ENCODE measurements at regions not wholly inside any gene's neighbourhood (a gene's known extent, or its start where the extent isn't known, plus 50 kb on each side); places are given as distances from the start of the nearest gene placed in this dataset.

GRCh38 chr14:101411779-101412178, 149.5 kb upstream of the DIO3 start:
- Mint-ChIP-seq H3K36me3 (ENCODE audit: low read depth) (no peaks in the 10 kb centered on the region; the same call in 2 of the 3 replicates), H3K9me3 (no peaks in the 10 kb centered on the region), H3K27me3 (ENCODE audit: insufficient read depth, low read depth, poor library complexity) (peaks cover 6% of the 10 kb centered on the region), H3K4me1 (peaks cover 8% of the 10 kb centered on the region), H3K27ac (no peak overlapping the region), H3K4me3 (no peak overlapping the region)
- Histone ChIP-seq H3K9me2 (ENCODE audit: insufficient read depth) (no peaks in the 10 kb centered on the region), H3K36me3 (ENCODE audit: insufficient read depth) (no peaks in the 10 kb centered on the region), H3K27ac (ENCODE audit: low read depth) (no peak overlapping the region), H2AFZ (no peak overlapping the region), H4K20me1 (replicated peaks; ENCODE audit: insufficient read depth) (no peaks in the 10 kb centered on the region), H3K4me3 (no peak overlapping the region), H3F3A (replicated peaks; ENCODE audit: low read depth) (no peaks in the 10 kb centered on the region), H3K4me1 (ENCODE audit: insufficient read depth) (no peaks in the 10 kb centered on the region), H3K79me2 (replicated peaks; ENCODE audit: insufficient read depth) (no peaks in the 10 kb centered on the region), H3K27me3 (ENCODE audit: insufficient read depth) (no peaks in the 10 kb centered on the region), H3K4me2 (no peak overlapping the region)
- ATAC-seq = no peak
- no peak for DNase-seq (ENCODE audit: low spot score)
- no peak for TF ChIP-seq STAT1 (IDR thresholded peaks at IDR 0.05; ENCODE audit: unreplicated experiment)
- no peak for TF ChIP-seq CTCF (conservative IDR thresholded peaks at IDR 0.05; ENCODE audit: low read depth in 2 of 2)

GRCh38 chr14:101412739-101413138, 148.6 kb upstream of the DIO3 start:
- peaks cover 8% of the 10 kb centered on the region for H3K4me1 Mint-ChIP-seq
- H3K27ac ChIP-seq (ENCODE audit: low read depth) = no peak overlapping the region
- no peaks in the 10 kb centered on the region for H3K4me1 ChIP-seq (ENCODE audit: insufficient read depth)
- no peaks in the 10 kb centered on the region for H3K36me3 ChIP-seq (ENCODE audit: insufficient read depth)
- H3K27me3 ChIP-seq (ENCODE audit: insufficient read depth) = no peaks in the 10 kb centered on the region
- no peaks in the 10 kb centered on the region for H4K20me1 ChIP-seq (replicated peaks; ENCODE audit: insufficient read depth)
- TF ChIP-seq EZH2phosphoT487 (IDR thresholded peaks at IDR 0.05; ENCODE audit: unreplicated experiment) (no peak), CREB1 (CRISPR knock-in tag; IDR thresholded peaks at IDR 0.05; ENCODE audit: low read depth) (no peak), ETS1 (IDR thresholded peaks at IDR 0.05) (no peak), CTCF (conservative IDR thresholded peaks at IDR 0.05; ENCODE audit: low read depth in 2 of 2) (no peak), ZNF331 (CRISPR knock-in tag; IDR thresholded peaks at IDR 0.05; ENCODE audit: low read depth) (no peak), ZNF114 (CRISPR knock-in tag; IDR thresholded peaks at IDR 0.05) (no peak), STAT1 (IDR thresholded peaks at IDR 0.05; ENCODE audit: unreplicated experiment) (no peak), REST (IDR thresholded peaks at IDR 0.05; ENCODE audit: unreplicated experiment) (no peak)
- no peaks in the 10 kb centered on the region for H3K79me2 ChIP-seq (replicated peaks; ENCODE audit: insufficient read depth)
- no peaks in the 10 kb centered on the region; the same call in 2 of the 3 replicates for H3K9me3 Mint-ChIP-seq
- no peak overlapping the region for H2AFZ ChIP-seq
- DNase-seq (ENCODE audit: low spot score) (no peak), ATAC-seq (no peak)
- no peak overlapping the region for H3K4me2 ChIP-seq
- H3F3A ChIP-seq (replicated peaks; ENCODE audit: low read depth) = no peaks in the 10 kb centered on the region
- H3K27me3 Mint-ChIP-seq (ENCODE audit: insufficient read depth, low read depth, poor library complexity) = peaks cover 5% of the 10 kb centered on the region
- H3K9me2 ChIP-seq (ENCODE audit: insufficient read depth) = no peaks in the 10 kb centered on the region
- no peak overlapping the region for H3K27ac Mint-ChIP-seq
- no peaks in the 10 kb centered on the region; the same call in 2 of the 3 replicates for H3K36me3 Mint-ChIP-seq (ENCODE audit: low read depth)
- no peak overlapping the region for H3K4me3 ChIP-seq
- H3K4me3 Mint-ChIP-seq = no peak overlapping the region
